ENCODE measurements at regions not wholly inside any gene's neighbourhood (a gene's known extent, or its start where the extent isn't known, plus 50 kb on each side); places are given as distances from the start of the nearest gene placed in this dataset.
"Not testable (repeated sequence)": the region's sequence is repeated elsewhere in the genome, so short reads cannot be mapped to it uniquely, and the experiment has no call there.

DNA sequence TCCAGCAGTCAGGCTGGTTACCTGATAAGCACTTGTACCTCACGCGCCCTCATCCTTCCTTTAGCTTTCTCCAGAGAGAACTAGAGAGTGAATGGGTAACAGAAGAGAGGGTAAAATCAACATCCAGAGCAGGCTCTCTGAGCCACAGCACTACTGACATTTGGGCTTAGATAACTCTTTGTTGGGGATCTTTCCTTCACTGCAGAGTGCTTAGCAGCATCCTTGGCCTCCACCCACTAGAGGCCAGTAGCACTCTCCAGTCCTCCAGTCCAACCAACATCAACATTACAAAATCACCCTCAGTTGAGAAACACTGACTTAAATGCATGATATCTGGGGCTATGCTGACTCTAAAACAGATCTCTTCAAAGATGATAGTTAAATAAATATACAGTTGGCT, 220.7 kb downstream of the TACR3 start:
- DNase-seq (ENCODE audit: low spot score), result no peak

DNA sequence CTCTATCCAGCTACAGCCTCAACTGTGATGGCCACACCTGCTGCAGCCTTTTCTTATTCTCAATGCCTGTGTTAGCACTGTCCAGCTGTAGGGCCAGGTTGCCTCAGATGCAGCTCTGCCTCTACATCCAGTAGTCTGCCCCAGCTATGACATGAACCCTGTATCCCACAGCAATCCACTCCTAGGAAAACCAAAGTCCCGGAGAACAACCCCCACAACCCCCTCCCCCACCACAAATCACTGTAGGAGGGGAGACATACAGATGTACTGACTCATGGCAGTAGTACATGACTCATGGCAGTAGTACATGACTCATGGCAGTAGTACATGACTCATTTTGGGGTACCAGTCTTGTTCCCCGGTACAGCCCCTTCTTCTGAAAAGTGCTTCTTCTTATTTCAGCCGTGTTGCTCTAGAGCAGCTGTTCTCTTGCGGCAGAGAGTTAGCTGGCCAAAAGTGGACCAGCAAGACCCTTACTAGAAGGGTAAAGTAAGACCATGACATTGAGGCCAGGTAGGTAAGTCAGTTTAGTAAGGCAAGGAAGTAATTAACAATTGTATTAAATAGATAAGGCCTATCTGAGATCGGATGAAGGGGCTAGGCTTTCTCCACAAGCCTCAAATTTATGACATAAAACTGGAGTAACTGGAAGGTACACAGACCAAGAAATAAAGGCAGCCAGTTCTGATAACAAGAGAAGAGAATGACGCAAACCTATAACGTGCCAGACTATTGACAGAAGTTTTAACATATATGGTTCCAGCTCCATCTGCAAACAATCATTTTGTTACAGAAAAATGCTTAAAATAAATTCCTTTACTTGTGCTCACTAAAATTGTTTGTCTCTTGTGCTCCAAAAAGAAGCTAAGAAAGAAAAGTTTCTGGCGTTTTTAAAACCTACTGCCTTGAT, 221.4 kb downstream of the TACR3 start:
- DNase-seq (ENCODE audit: low spot score), result no peak

DNA sequence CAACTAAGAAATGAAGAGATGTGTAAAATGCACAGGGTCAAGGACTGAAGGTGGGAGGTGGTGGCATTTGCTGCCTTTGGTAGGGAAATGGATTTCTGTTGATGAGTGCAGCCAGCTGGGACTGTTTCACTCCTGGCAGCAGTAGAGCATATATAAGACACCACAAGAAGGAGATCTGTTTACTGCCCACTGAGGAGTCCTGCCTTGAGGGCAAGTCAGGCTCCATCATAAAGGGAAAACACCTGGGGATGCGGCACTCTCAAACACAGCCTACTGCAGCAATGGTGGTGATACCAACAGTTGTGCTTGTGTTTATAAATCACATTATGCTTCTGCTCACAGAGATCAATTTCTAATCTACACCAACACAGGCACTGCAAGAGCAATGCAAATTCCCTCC, 222.1 kb downstream of the TACR3 start:
- DNase-seq (ENCODE audit: low spot score), result no peak

DNA sequence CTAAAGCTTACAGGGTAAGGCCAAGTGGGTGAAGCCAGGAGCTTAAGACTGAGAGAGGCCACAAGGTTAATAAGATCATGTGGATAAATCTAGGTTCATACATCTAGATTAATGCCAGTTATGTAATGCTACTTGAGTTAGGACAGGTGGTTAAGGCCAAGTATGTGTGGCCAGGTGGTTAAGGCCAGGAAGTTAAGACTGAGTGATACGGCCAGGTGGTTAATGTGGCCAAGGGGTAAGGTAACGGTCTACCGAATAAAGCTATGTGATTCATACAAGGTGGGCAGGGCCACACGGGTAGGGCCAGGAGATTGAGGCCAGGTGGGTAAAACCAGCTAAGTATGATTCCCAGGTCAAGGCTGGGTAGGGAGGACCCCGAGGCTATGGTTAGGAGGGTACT, 223.0 kb downstream of the TACR3 start:
- no peak for DNase-seq (ENCODE audit: low spot score)

DNA sequence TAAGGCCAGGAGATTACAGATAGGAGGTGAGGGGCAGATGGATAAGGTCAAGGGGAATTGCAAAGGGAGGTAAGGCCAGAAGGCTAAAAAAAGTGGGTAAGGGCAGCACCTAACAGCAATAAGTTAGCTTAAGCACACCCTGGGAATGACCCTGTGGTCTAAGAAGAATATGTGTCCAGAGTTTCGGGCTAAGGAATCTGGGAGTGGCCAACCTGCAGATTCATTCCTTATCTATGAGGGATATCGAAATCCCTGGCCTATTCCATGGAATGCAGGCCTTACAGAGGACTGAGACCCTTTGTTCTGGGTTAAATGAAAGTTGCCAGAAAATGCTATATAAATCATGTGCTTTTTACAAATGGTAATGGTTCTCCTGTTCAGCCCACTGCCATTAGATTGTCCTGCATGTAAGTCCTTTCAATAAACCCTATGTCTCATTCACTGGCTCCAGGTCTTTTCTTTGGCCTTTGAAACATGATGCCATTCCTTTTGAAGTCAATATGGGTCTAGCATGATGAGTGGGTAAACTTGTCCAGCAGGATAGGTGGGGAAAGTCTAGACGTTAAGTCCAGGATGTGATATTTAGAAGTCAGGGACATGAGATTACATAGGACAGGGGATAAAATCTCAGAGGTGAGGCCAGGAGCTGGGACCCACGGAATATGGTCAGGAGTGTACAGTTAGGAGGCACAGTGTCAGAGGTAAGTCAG, 226.2 kb downstream of the TACR3 start:
- DNase-seq (ENCODE audit: low spot score), result no peak

DNA sequence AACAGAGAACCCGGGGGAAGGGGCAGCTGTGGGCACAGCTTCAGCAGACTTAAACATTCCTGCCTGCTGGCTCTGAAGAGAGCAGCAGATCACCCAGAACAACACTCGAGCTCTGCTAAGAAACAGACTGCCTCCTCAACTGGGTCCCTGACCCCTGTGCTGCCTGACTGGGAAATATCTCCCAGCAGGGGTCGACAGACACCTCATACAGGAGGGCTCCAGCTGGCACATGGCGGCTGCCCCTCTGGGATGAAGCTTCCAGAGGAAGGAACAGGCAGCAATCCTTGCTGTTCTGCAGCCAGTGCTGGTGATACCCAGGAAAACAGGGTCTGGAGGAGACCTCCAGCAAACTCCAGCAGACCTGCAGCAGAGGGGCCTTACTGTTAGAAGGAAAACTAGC, 234.5 kb downstream of the TACR3 start:
- not testable (repeated sequence) for DNase-seq (ENCODE audit: low spot score)

DNA sequence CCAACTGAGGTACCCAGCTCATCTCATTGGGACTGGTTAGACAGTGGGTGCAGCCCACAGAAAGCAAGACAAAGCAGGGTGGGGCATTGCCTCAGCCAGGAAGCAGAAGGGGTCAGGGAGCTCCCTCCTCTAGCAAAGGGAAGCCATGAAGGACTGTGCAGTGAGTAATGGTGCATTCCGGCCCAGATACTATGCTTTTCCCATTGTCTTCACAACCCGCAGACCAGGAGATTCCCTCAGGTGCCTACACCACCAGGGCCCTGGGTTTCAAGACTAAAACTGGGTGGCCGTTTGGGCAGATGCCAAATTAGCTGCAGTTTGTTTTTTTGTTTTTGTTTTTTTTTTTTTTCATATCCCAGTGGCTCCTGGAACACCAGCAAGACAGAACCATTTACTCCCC, 235.3 kb downstream of the TACR3 start:
- DNase-seq (ENCODE audit: low spot score), result no peak

DNA sequence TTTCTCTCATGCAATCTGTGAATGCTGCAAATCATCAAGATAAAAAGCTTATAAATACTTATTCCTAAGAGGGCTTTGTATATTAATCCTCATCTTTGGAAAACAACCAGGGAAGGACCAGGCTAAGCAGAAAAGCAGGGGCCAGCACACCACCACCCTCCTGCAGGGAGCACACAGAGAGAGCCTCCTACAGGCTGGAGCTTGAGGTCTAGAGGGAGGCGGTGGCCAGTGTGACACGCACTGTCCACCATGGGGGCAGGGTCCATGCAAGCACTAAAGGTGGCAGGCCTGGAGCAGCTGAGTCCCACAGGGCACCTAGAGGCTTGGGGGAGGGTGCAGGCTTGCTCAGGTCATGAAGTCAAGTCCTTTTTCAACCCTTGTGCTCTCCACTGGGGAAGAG, 236.9 kb downstream of the TACR3 start:
- no peak for DNase-seq (ENCODE audit: low spot score)

DNA sequence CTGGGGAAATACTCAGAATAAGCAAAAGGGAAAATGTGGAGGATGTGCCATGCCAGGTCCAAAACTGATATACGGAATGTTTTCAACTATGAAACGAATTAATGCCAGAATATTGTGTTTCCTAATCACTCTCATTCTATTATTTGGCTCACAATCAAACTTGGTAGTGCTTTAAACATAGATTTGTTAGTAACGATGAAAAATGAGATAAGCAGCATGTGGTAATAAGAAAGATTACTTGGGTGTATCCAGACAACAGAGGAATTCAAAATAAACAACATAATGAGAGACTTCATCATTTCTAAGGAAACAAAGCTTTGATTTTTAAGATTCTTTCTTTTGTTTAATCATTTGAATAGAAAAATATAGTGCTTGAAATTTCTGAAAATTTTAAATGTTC, 237.3 kb downstream of the TACR3 start:
- no peak for DNase-seq (ENCODE audit: low spot score)

DNA sequence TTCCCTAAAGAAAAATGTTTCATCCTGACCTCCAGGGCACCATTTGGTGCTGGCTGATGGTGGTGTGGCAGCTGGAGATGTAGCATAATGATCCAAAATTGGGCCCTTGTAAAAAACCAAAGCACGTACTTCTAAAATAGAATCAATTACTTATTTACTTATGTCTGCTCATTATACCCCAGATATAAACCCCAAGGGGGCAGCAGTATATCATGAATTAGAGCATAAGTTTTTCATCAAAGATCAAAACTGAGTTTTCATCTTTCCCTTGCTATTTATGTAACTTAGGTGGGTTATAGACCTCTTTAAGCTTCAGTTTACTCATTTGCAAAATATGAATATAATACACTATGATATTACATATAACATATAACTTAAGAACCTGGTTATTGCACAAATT, 241.1 kb downstream of the TACR3 start:
- no peak for DNase-seq (ENCODE audit: low spot score)

DNA sequence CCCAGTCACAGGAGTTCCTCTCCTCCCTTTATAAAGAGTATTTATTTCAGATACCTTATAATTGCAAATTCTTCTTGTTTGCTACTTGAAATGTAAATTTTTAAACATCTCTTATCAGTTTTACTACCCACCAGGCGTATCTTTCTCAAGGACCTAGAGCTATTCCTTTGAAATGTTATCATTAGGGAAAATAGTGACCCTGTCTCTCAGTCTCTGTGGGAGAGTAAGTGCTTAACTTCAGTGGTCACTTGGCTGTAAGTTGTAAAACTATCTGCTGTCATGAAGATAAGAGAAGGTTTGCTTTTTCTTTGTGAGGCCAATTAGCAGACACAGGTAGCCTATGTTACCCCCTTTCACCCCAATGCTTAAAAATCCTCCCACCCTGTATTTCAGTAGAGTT, 241.6 kb downstream of the TACR3 start:
- DNase-seq (ENCODE audit: low spot score), result no peak

DNA sequence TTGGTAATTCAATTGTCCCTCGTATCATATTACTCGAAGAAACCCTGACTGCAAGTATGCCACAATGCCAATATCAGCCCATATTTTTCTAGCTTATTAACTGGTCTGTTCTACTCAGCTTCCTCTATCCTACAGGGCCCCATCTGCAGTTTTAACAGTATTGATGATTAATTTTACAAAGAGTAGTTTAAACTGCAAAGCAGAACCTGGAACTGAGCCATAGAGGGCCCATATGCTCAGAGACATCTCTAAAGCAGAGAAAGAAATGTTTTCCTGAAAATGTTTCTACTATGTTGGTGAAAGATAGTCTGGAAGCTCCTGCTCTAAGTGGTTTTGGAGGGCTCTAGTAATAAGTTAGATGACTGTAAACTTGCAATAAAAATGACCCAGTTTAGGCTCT, 259.4 kb upstream of the CENPE start:
- no peak for DNase-seq (ENCODE audit: low spot score)

DNA sequence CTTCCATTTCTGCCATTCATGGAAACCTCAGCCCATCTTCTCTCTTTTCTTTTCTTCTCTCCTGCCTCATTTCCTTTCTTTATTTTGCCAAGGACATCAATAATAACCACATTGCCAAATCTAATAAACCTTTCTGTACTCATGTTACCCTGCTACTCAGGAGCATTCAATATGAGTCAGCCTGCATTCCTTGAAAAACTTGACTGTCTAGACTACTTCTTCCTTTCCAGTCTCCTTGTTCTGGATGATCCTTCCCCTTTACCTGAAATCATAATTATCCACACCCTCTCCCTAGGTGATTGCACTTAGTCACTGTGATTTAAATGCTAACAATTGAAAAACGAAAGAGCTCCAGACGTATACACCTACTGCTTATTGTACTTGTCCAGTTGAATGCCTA, 253.2 kb upstream of the CENPE start:
- no peak for DNase-seq (ENCODE audit: low spot score)

DNA sequence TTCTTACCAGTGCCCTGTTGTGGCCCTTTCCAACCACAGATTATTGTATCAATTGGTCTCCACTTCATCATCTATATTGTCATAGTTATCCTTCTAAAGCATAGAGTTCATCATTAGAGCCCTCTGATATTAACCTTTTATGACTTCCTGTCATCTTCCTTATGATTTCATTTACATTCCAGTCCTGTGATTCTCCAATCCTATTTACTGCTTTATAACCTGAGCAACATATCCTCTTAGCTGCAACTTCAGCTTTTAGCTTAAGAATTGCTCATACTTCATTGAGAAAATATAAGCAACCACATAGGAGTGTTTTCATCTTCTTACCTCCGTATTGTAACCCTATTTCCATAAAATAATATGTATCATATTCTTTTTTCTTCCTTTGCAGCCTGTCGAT, 252.6 kb upstream of the CENPE start:
- no peak for DNase-seq (ENCODE audit: low spot score)

DNA sequence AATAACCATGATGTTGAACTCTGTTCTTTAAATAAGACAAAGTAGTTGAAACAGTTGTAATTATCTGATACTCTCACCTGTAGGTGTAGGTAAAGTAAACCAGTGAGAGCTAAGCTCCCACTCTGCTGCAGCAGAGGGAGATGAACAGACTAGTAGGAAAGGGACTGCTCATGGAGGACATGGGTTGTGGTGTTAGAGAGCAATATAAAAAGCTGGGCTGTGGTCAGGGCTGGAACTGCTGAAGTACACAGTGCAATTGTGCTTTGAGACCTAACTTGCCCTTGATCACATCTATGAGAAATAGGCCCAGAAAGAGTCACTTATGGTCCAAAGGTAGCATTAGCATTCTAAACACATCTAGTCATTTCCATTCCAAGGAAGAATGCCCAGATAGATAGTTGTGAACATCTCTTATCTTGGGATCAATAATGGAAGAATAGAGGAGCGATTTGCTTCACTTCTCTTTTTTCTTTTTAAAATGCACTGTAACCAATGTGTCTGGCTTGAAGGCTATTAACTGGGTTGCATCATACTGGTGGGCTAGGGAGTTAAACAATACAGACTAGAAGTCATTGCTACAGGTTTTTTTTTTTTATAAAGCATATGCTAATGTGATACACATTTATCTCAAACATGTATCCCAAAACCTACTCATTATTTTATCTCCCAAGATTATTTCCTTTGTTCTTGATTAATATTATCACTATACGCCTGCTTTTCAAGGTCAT, 251.3 kb upstream of the CENPE start:
- DNase-seq (ENCODE audit: low spot score), result no peak

DNA sequence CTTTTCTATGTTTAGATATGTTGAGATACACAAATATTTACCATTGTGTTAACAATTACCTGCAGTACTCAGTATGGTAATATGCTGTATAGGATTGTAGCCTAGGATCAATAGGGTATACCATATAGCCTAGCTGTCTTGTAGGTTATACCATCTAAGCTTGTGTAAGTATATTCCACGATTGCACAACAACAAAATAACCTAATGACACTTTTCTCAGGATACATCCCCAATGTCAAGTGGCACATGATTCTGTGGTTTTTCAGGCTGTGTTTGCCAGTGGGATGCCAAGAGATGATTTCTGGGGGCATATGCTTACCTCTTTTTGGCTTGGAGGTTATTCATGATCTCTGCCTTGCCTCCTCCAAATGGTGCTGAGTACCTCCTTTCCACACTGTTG, 247.2 kb upstream of the CENPE start:
- no peak for DNase-seq (ENCODE audit: low spot score)

DNA sequence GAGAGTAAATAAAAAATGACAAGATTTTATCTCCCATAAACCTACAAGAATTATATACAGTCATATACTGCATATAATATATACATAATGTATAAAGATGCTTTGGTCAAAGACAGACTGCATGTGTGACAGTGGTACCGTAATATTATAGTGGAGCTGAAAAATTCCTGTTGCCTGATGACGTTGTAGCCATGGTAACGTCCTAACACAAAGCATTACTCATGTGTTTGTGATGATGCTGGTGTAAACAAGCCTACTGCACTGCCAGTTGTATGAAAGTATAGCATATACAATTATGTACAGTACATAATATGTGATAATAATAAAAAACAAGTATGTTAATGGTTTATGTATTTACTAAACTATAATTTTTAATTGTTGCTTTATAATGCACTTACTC, 245.2 kb upstream of the CENPE start:
- no peak for DNase-seq (ENCODE audit: low spot score)

DNA sequence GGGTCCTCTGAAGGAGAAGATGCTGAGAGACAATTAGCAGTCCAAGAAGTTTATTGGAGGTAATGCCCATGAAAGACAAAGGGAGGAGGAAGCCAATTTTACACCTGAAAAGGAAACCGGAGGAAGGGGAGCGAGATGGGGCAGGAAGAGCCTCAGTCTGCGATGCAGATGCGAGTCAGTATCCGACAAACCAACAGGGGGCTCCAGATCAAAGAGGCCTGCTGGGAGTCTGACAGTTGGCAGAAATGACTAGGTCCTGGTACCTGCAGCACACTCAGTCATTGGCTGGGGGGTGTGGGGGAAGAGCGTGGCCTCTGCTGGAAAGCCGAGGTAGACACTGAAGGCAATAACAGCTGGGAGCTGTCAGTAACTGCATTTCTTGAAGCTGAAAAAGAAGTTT, 231.1 kb upstream of the CENPE start:
- peak; percentile 3 for DNase-seq (ENCODE audit: low spot score)

DNA sequence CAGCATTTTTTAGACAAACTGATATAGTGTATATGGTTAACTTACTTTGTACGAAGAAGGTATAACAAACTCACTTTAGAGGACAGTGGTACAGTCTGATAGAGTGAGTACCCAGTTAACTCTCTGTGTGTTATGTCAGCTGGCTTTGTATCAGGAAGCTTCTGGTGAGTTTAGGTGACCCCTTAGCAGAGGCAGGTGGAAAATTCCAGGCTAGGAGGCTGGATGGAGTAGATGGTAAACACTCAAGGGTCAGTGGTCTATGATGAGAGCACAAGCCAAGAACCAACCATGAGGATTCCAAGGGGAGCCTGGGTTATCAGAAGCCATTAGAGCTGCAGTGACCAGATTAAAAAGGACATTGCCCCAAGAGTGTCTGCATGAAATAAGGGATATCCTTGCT, 227.3 kb upstream of the CENPE start:
- no peak for DNase-seq (ENCODE audit: low spot score)

DNA sequence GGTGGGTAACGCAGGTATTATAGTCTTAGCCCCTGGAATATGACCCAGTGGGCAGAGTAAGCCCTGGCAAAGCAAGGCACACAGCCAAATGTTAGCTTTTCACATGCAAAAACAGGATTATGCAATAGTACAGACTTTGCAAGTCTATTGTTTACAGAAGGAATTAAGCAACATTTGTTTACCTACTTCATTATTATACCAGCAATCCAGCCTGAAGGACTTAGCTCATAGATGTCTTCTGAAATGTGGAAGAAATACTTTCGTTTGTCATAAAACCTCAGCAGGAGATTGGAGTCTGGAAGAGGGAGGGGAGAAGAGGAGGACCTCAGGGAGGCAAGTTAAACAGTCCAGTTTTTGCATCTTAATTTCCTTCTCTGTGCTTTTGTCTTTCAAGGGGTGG, 226.7 kb upstream of the CENPE start:
- no peak for DNase-seq (ENCODE audit: low spot score)

DNA sequence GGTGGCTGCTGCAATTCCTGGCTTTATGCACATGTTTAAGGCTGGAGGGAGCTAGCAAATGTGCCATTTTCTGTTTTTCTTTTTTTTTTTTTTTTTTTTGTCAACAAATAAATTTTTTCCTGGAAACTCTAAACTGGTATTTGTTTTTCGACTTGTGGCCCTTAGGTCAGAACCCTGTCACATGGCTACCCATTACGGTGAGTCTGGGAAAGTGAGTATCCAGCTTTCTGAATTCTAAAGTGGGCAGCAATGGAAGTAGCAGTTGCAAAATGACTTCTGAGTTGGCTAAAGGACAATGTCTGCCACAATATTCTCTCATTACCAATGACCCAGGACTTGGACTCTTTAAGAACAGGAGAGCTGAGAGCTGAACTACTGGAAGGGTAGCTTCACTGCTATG, 225.1 kb upstream of the CENPE start:
- no peak for DNase-seq (ENCODE audit: low spot score)

DNA sequence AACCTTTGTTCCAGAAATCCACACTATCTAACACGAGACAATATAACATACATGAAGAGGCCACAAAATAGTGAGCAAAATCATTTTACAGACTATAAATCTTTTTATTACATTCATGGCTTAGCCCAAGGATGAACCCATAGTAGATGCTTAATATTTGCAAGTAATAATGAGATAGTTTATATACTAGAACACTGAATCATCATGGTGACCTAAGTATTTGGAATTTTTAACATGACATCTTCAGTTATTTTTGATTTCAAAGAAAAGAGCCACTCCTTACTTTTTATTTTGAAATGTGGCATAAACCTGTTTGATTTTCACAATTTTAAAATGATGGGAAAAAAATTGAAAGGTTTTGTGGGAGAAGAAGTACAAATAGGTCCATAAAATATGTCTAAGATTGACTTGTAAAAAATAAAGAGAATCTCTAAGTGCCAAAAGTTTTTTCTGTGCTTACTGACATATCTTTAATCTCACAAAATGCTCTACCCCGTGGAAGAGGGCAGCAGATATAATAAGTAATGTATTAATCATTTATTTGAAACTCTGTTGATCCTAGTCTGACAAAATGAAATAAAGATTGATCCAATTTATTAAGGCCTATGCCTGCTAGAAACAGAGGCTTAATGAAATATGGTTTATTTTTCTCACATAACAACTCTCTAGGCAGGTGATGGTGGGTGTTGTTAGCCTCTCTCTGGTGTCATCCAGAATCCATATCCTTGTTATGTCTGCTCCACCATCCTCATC, 224.5 kb upstream of the CENPE start:
- DNase-seq (ENCODE audit: low spot score), result no peak
